Keratinocyte (primary cell): ENCODE measurements at regions not wholly inside any gene's neighbourhood (a gene's known extent, or its start where the extent isn't known, plus 50 kb on each side); places are given as distances from the start of the nearest gene placed in this dataset.

ENCODE experiments used
- CTCF ChIP-seq, 3 experiments: IDR thresholded peaks in 1 of 3; conservative IDR thresholded peaks in 1 of 3; optimal IDR thresholded peaks in 1 of 3; 2 replicates in 2 of 3; 3 replicates in 1 of 3; pipeline versions ENCODE3 to v1.5.1; 2011; ENCODE audit warnings: low read length in 3 of 3, mild to moderate bottlenecking in 3 of 3, moderate library complexity in 2 of 3, control low read depth in 1 of 3, inconsistent platforms in 1 of 3; ENCODE audit not compliant: insufficient read depth in 2 of 3; ENCODE audit errors: extremely low read depth in 1 of 3
- EZH2 ChIP-seq: IDR thresholded peaks from one replicate; pipeline ENCODE4 v1.6.1; 2012; ENCODE audit warnings: inconsistent platforms, mild to moderate bottlenecking, low read length, moderate library complexity

GRCh38 chr5:17080361-17080760, 137.1 kb upstream of the BASP1 start:
- TF ChIP-seq CTCF (optimal IDR thresholded peaks at IDR 0.05 in 1 of 3, IDR thresholded peaks at IDR 0.05 in 1 of 3, conservative IDR thresholded peaks at IDR 0.05 in 1 of 3; ENCODE audit: extremely low read depth in 1 of 3, insufficient read depth in 2 of 3, low read length in 3 of 3): no peak
- TF ChIP-seq EZH2: no peak
